ENCODE measurements at regions not wholly inside any gene's neighbourhood (a gene's known extent, or its start where the extent isn't known, plus 50 kb on each side); places are given as distances from the start of the nearest gene placed in this dataset.
A peak's percentile ranks its signal among the peaks of the same experiment; 100 is the strongest.

DNA sequence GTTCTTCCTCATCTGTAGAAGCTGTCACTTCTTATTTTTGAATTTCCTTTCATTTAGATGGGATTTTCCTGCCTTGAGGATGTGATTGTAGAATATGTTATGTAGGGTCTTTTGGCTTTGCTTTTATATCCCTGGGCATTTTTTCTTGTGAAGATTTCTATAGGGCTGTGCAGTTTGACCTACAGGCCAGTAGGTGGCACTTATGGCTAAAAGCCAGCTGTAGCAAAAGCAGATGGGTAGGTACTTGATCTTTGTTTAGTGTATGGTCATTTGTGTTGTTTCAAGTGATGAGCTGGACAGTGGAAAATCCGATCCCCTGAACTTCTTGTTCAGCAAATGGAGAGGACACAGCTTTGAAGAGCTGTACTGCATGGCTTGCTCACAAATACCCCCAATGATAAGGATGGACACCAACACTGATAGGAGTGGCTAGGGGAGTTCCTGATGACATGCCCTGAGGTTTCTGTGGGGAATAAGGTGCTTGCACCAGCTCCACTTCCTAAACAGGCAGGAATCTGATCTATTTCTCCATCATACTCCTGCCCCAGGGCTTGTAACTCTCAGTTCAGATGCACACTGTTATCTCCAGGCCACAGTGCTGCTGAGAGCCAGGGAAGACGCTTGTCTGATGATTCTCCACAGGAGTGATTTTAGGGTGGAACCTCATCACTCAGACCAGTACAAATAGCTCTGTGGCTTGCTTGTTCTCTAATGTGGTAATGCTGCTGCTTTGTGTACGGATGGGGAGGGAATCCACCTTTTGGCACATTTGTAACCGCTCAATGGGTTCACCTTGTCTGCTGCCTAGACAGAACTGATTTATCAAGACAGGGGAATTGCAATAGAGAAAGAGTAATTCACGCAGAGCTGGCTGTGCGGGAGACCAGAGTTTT is 417.1 kb upstream of the MAGEB16 start:
- TF ChIP-seq, protein P1, sequence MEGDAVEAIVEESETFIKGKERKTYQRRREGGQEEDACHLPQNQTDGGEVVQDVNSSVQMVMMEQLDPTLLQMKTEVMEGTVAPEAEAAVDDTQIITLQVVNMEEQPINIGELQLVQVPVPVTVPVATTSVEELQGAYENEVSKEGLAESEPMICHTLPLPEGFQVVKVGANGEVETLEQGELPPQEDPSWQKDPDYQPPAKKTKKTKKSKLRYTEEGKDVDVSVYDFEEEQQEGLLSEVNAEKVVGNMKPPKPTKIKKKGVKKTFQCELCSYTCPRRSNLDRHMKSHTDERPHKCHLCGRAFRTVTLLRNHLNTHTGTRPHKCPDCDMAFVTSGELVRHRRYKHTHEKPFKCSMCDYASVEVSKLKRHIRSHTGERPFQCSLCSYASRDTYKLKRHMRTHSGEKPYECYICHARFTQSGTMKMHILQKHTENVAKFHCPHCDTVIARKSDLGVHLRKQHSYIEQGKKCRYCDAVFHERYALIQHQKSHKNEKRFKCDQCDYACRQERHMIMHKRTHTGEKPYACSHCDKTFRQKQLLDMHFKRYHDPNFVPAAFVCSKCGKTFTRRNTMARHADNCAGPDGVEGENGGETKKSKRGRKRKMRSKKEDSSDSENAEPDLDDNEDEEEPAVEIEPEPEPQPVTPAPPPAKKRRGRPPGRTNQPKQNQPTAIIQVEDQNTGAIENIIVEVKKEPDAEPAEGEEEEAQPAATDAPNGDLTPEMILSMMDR (IDR thresholded peaks at IDR 0.05) = peak in 1 of 4 experiments; percentile 38
- TF ChIP-seq POLR2AphosphoS5 (IDR thresholded peaks at IDR 0.05) = no peak
- no peak for TF ChIP-seq POLR2A (IDR thresholded peaks at IDR 0.05)

All from prostate gland (tissue), 2 donors.